HEK293 (cell line): ENCODE measurements at regions not wholly inside any gene's neighbourhood (a gene's known extent, or its start where the extent isn't known, plus 50 kb on each side); places are given as distances from the start of the nearest gene placed in this dataset.

ENCODE experiments used
- CTCF ChIA-PET: fragments of 350-600 bp; formaldehyde crosslinking; extraction: SDS; loops from one replicate; lab custom pipeline; 2021; ENCODE audit warnings: antibody characterized with exemption; lab: Yijun Ruan, JAX
- POLR2A ChIA-PET: fragments of 300-600 bp; formaldehyde crosslinking; extraction: SDS; loops from one replicate; lab custom pipeline; 2020; ENCODE audit warnings: antibody characterized with exemption, inconsistent platforms; lab: Yijun Ruan, JAX
- H3K27ac ChIP-seq: fragments of 200-500 bp; sonication (Bioruptor generic); 2 replicates; pipeline ENCODE4 v1.5.1; 2014; ENCODE audit warnings: low read depth, low read length, control low read depth, inconsistent platforms; ENCODE audit errors: extremely low read depth
- H3K36me3 ChIP-seq, 2 experiments: fragments of 200-500 bp in 1 of 2; sonication (Bioruptor generic) in 1 of 2; 1 replicate in 1 of 2; 2 replicates in 1 of 2; pipeline ENCODE4 v1.5.1; 2014 to 2017; ENCODE audit warnings: inconsistent platforms in 2 of 2, low read length in 2 of 2; ENCODE audit not compliant: control insufficient read depth in 2 of 2, insufficient read depth in 1 of 2
- H3K4me1 ChIP-seq: fragments of 200-500 bp; sonication (Bioruptor generic); 2 replicates; pipeline ENCODE4 v1.5.1; 2014; ENCODE audit warnings: mild to moderate bottlenecking, low read length, inconsistent platforms; ENCODE audit not compliant: control insufficient read depth, insufficient read depth
- H3K4me3 ChIP-seq: 2 replicates; pipeline ENCODE4 v1.5.1; 2011; ENCODE audit warnings: low read depth, mild to moderate bottlenecking, control low read depth, low read length, moderate library complexity
- H3K9me3 ChIP-seq: fragments of 200-500 bp; sonication (Bioruptor generic); 2 replicates; pipeline ENCODE4 v1.5.1; 2014; ENCODE audit warnings: low read depth, low read length, inconsistent platforms; ENCODE audit not compliant: control insufficient read depth, insufficient read depth
- OSR2 ChIP-seq: fragments of 450-650 bp; formaldehyde crosslinking; IDR thresholded peaks from 2 replicates; pipeline ENCODE4 v1.5.1; 2016; ENCODE audit warnings: missing biosample characterization, missing genetic modification characterization
- PRDM10 ChIP-seq: fragments of 450-650 bp; formaldehyde crosslinking; IDR thresholded peaks from 2 replicates; pipeline ENCODE4 v1.5.1; 2016; ENCODE audit warnings: missing biosample characterization, missing genetic modification characterization
- TRIM28 ChIP-seq: IDR thresholded peaks from 2 replicates; pipeline ENCODE4 v1.6.1; 2011; ENCODE audit warnings: low read length, control low read depth, borderline replicate concordance
- YY2 ChIP-seq: fragments of 450-650 bp; formaldehyde crosslinking; IDR thresholded peaks from 2 replicates; pipeline ENCODE4 v1.5.1; 2016; ENCODE audit warnings: missing biosample characterization, missing genetic modification characterization
- ZEB2 ChIP-seq: fragments of 450-650 bp; formaldehyde crosslinking; IDR thresholded peaks from 2 replicates; pipeline ENCODE4 v1.5.1; 2016; ENCODE audit warnings: missing biosample characterization, missing genetic modification characterization
- ZNF155 ChIP-seq: fragments of 450-650 bp; formaldehyde crosslinking; IDR thresholded peaks from 2 replicates; pipeline ENCODE4 v1.5.1; 2016; ENCODE audit warnings: missing biosample characterization, missing genetic modification characterization
- ZNF174 ChIP-seq: fragments of 450-650 bp; formaldehyde crosslinking; IDR thresholded peaks from 2 replicates; pipeline ENCODE4 v1.5.0; 2017; ENCODE audit warnings: missing biosample characterization, mild to moderate bottlenecking, missing genetic modification characterization
- ZNF354C ChIP-seq: fragments of 450-650 bp; formaldehyde crosslinking; IDR thresholded peaks from 2 replicates; pipeline ENCODE4 v1.5.1; 2016; ENCODE audit warnings: missing biosample characterization, missing genetic modification characterization, low read depth, borderline replicate concordance
- ZNF548 ChIP-seq: fragments of 450-650 bp; formaldehyde crosslinking; IDR thresholded peaks from 2 replicates; pipeline ENCODE4 v1.5.1; 2016; ENCODE audit warnings: missing biosample characterization, missing genetic modification characterization
- ZNF555 ChIP-seq: fragments of 450-650 bp; formaldehyde crosslinking; conservative IDR thresholded peaks from 2 replicates; pipeline ENCODE4 v1.5.1; 2017; ENCODE audit warnings: missing biosample characterization, mild to moderate bottlenecking, missing genetic modification characterization, inconsistent platforms
- ZNF660 ChIP-seq: fragments of 450-650 bp; IDR thresholded peaks from 2 replicates; pipeline ENCODE4 v1.5.1; 2018; ENCODE audit warnings: missing biosample characterization, mild to moderate bottlenecking, missing genetic modification characterization
- ZNF664 ChIP-seq: fragments of 450-650 bp; formaldehyde crosslinking; IDR thresholded peaks from 2 replicates; pipeline ENCODE4 v1.5.1; 2016; ENCODE audit warnings: missing biosample characterization, missing genetic modification characterization
- ZNF701 ChIP-seq: fragments of 450-650 bp; formaldehyde crosslinking; IDR thresholded peaks from 2 replicates; pipeline ENCODE4 v1.5.1; 2016; ENCODE audit warnings: missing biosample characterization, missing genetic modification characterization
- ZNF707 ChIP-seq: fragments of 450-650 bp; formaldehyde crosslinking; IDR thresholded peaks from 2 replicates; pipeline ENCODE4 v1.5.1; 2016; ENCODE audit warnings: missing biosample characterization, missing genetic modification characterization
- ZNF837 ChIP-seq: fragments of 450-650 bp; formaldehyde crosslinking; IDR thresholded peaks from 2 replicates; pipeline ENCODE4 v1.5.1; 2016; ENCODE audit warnings: missing biosample characterization, missing genetic modification characterization
- TF ChIP-seq, protein P1 (sequence below): fragments of 450-650 bp; formaldehyde crosslinking; optimal IDR thresholded peaks from 2 replicates; pipeline ENCODE3; 2016; ENCODE audit warnings: missing biosample characterization, mild to moderate bottlenecking, missing genetic modification characterization
- TF ChIP-seq, protein P2 (sequence below): fragments of 450-650 bp; formaldehyde crosslinking; IDR thresholded peaks from 2 replicates; pipeline ENCODE4 v1.5.1; 2016; ENCODE audit warnings: missing biosample characterization, missing genetic modification characterization
- TF ChIP-seq, protein P3 (sequence below): sonication (generic); formaldehyde crosslinking; IDR thresholded peaks from 2 replicates; pipeline ENCODE4 v1.8.1; 2022; ENCODE audit warnings: mild to moderate bottlenecking, moderate library complexity, missing genetic modification reagents
- TF ChIP-seq, protein P4 (sequence below): fragments of 450-650 bp; formaldehyde crosslinking; IDR thresholded peaks from 2 replicates; pipeline ENCODE4 v1.5.0; 2017; ENCODE audit warnings: missing biosample characterization, missing genetic modification characterization, borderline replicate concordance

- no peaks in the 10 kb centered on the region for H3K9me3 ChIP-seq
- no peak overlapping the region for H3K27ac ChIP-seq
- no peak for TF ChIP-seq TRIM28
- TF ChIP-seq, protein P1, sequence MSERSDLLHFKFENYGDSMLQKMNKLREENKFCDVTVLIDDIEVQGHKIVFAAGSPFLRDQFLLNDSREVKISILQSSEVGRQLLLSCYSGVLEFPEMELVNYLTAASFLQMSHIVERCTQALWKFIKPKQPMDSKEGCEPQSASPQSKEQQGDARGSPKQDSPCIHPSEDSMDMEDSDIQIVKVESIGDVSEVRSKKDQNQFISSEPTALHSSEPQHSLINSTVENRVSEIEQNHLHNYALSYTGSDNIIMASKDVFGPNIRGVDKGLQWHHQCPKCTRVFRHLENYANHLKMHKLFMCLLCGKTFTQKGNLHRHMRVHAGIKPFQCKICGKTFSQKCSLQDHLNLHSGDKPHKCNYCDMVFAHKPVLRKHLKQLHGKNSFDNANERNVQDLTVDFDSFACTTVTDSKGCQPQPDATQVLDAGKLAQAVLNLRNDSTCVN (tag by site-specific recombination): no peak
- TF ChIP-seq ZNF707 (tag by site-specific recombination): no peak
- TF ChIP-seq, protein P2, sequence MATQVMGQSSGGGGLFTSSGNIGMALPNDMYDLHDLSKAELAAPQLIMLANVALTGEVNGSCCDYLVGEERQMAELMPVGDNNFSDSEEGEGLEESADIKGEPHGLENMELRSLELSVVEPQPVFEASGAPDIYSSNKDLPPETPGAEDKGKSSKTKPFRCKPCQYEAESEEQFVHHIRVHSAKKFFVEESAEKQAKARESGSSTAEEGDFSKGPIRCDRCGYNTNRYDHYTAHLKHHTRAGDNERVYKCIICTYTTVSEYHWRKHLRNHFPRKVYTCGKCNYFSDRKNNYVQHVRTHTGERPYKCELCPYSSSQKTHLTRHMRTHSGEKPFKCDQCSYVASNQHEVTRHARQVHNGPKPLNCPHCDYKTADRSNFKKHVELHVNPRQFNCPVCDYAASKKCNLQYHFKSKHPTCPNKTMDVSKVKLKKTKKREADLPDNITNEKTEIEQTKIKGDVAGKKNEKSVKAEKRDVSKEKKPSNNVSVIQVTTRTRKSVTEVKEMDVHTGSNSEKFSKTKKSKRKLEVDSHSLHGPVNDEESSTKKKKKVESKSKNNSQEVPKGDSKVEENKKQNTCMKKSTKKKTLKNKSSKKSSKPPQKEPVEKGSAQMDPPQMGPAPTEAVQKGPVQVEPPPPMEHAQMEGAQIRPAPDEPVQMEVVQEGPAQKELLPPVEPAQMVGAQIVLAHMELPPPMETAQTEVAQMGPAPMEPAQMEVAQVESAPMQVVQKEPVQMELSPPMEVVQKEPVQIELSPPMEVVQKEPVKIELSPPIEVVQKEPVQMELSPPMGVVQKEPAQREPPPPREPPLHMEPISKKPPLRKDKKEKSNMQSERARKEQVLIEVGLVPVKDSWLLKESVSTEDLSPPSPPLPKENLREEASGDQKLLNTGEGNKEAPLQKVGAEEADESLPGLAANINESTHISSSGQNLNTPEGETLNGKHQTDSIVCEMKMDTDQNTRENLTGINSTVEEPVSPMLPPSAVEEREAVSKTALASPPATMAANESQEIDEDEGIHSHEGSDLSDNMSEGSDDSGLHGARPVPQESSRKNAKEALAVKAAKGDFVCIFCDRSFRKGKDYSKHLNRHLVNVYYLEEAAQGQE (tag by site-specific recombination): no peak
- no peak for TF ChIP-seq ZNF174 (tag by site-specific recombination)
- TF ChIP-seq PRDM10 (tag by site-specific recombination): no peak
- TF ChIP-seq ZNF555 (tag by site-specific recombination): no peak
- TF ChIP-seq ZNF354C: no peak
- TF ChIP-seq ZNF548 (tag by site-specific recombination): no peak
- TF ChIP-seq YY2 (tag by site-specific recombination): no peak
- TF ChIP-seq, protein P3, sequence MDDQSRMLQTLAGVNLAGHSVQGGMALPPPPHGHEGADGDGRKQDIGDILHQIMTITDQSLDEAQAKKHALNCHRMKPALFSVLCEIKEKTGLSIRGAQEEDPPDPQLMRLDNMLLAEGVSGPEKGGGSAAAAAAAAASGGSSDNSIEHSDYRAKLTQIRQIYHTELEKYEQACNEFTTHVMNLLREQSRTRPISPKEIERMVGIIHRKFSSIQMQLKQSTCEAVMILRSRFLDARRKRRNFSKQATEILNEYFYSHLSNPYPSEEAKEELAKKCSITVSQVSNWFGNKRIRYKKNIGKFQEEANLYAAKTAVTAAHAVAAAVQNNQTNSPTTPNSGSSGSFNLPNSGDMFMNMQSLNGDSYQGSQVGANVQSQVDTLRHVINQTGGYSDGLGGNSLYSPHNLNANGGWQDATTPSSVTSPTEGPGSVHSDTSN (CRISPR knock-in tag): no peak
- TF ChIP-seq ZEB2 (tag by site-specific recombination): no peak
- TF ChIP-seq ZNF155 (tag by site-specific recombination): no peak
- TF ChIP-seq ZNF837 (tag by site-specific recombination): no peak
- no peak for TF ChIP-seq ZNF660 (tag by site-specific recombination)
- TF ChIP-seq, protein P4, sequence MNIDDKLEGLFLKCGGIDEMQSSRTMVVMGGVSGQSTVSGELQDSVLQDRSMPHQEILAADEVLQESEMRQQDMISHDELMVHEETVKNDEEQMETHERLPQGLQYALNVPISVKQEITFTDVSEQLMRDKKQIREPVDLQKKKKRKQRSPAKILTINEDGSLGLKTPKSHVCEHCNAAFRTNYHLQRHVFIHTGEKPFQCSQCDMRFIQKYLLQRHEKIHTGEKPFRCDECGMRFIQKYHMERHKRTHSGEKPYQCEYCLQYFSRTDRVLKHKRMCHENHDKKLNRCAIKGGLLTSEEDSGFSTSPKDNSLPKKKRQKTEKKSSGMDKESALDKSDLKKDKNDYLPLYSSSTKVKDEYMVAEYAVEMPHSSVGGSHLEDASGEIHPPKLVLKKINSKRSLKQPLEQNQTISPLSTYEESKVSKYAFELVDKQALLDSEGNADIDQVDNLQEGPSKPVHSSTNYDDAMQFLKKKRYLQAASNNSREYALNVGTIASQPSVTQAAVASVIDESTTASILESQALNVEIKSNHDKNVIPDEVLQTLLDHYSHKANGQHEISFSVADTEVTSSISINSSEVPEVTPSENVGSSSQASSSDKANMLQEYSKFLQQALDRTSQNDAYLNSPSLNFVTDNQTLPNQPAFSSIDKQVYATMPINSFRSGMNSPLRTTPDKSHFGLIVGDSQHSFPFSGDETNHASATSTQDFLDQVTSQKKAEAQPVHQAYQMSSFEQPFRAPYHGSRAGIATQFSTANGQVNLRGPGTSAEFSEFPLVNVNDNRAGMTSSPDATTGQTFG (tag by site-specific recombination): no peak
- no peak for TF ChIP-seq OSR2 (tag by site-specific recombination)
- TF ChIP-seq ZNF701: no peak
- no peak for TF ChIP-seq ZNF664 (tag by site-specific recombination)
- no peaks in the 10 kb centered on the region for H3K36me3 ChIP-seq
- CTCF ChIA-PET: no interaction called here
- POLR2A ChIA-PET: no interaction called here
- H3K4me3 ChIP-seq: no peak overlapping the region
- H3K4me1 ChIP-seq: no peaks in the 10 kb centered on the region
These were observed 202.3 kb downstream of the TENT4A start for GRCh38 chr5:6915574-6915973.
